GM19025 (cell line): ENCODE measurements at regions not wholly inside any gene's neighbourhood (a gene's known extent, or its start where the extent isn't known, plus 50 kb on each side); places are given as distances from the start of the nearest gene placed in this dataset.
"Not testable (repeated sequence)": the region's sequence is repeated elsewhere in the genome, so short reads cannot be mapped to it uniquely, and the experiment has no call there.

Experiments
- ATAC-seq: cut with Tn5 transposase; IDR thresholded peaks from one replicate; pipeline ENCODE4 v1.9.1; 2021; ENCODE audit warnings: mild to moderate bottlenecking, low read depth, moderate library complexity; ENCODE audit not compliant: unreplicated experiment

GRCh38 chr15:62889141-62889661, 153.3 kb upstream of the TPM1 start:
- ATAC-seq, result no peak

- ATAC-seq, result no peak
Observed at GRCh38 chr15:62889734-62890505, 152.6 kb upstream of the TPM1 start.

GRCh38 chr15:62894322-62895085, 148.0 kb upstream of the TPM1 start:
- no peak for ATAC-seq

GRCh38 chr15:62895139-62895866, 147.2 kb upstream of the TPM1 start:
- ATAC-seq, result no peak

- ATAC-seq, result no peak
Observed at GRCh38 chr15:62895905-62896316, 146.6 kb upstream of the TPM1 start.

- no peak for ATAC-seq
Observed at GRCh38 chr15:62896380-62896866, 146.1 kb upstream of the TPM1 start.

GRCh38 chr15:62896969-62897486, 145.5 kb upstream of the TPM1 start:
- ATAC-seq, result no peak

GRCh38 chr15:62897634-62898033, 144.9 kb upstream of the TPM1 start:
- no peak for ATAC-seq

GRCh38 chr15:62899090-62899493, 143.5 kb upstream of the TPM1 start:
- ATAC-seq, result no peak

GRCh38 chr15:62900071-62900802, 142.3 kb upstream of the TPM1 start:
- ATAC-seq, result no peak

- no peak for ATAC-seq
Observed at GRCh38 chr15:62901087-62901486, 141.5 kb upstream of the TPM1 start.

GRCh38 chr15:62901909-62902546, 140.5 kb upstream of the TPM1 start:
- ATAC-seq, result no peak

- no peak for ATAC-seq
Observed at GRCh38 chr15:62902821-62903220, 139.7 kb upstream of the TPM1 start.

GRCh38 chr15:62903437-62903836, 139.1 kb upstream of the TPM1 start:
- no peak for ATAC-seq

- no peak for ATAC-seq
Observed at GRCh38 chr15:62904041-62904910, 138.3 kb upstream of the TPM1 start.

GRCh38 chr15:62906627-62907026, 135.9 kb upstream of the TPM1 start:
- no peak for ATAC-seq

- ATAC-seq, result no peak
Observed at GRCh38 chr15:62907275-62907674, 135.3 kb upstream of the TPM1 start.

GRCh38 chr15:62908341-62908740, 134.2 kb upstream of the TPM1 start:
- ATAC-seq, result not testable (repeated sequence)
